Stimulated activated CD8-positive, alpha-beta memory T cell treated with anti-CD3 and anti-CD28 coated beads, Interleukin-7, amount 100 ng/mL, for 1 hour (primary cell): ENCODE measurements at regions not wholly inside any gene's neighbourhood (a gene's known extent, or its start where the extent isn't known, plus 50 kb on each side); places are given as distances from the start of the nearest gene placed in this dataset.
"Not testable (repeated sequence)": the region's sequence is repeated elsewhere in the genome, so short reads cannot be mapped to it uniquely, and the experiment has no call there.

Experiments
- DNase-seq, 2 donors: peaks; one replicate each; pipeline ENCODE4 v3.0.0-alpha.2; 2020; ENCODE audit warnings: low read depth in 2 of 2

- DNase-seq: no peak
Observed at GRCh38 chr12:89155826-89156225, 196.5 kb downstream of the DUSP6 start.

GRCh38 chr12:89154743-89155499 is 197.4 kb downstream of the DUSP6 start:
- DNase-seq: no peak

- DNase-seq: no peak
Observed at GRCh38 chr12:89153341-89153740, 199.0 kb downstream of the DUSP6 start.

DNA sequence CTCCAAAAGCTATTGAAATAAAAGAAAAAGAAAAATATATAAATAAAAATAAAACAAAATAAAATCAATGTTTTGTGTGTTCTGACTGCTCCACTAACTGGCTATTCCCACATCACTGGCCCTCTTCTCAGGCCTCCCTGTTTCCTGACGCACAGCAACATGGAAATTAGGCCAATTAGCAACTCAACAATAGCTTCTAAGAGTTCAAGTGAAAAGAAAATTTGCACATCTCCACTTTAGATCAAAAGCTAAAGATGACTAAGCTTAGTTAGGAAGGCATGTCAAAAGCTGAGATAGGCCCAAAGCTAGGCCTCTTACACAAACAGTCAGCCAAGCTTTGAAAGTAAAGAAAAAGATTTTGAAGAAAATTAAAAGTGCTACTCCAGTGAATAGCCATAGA is 200.8 kb downstream of the DUSP6 start:
- DNase-seq: no peak

GRCh38 chr12:89150789-89151188 is 201.5 kb downstream of the DUSP6 start:
- DNase-seq: not testable (repeated sequence)

DNA sequence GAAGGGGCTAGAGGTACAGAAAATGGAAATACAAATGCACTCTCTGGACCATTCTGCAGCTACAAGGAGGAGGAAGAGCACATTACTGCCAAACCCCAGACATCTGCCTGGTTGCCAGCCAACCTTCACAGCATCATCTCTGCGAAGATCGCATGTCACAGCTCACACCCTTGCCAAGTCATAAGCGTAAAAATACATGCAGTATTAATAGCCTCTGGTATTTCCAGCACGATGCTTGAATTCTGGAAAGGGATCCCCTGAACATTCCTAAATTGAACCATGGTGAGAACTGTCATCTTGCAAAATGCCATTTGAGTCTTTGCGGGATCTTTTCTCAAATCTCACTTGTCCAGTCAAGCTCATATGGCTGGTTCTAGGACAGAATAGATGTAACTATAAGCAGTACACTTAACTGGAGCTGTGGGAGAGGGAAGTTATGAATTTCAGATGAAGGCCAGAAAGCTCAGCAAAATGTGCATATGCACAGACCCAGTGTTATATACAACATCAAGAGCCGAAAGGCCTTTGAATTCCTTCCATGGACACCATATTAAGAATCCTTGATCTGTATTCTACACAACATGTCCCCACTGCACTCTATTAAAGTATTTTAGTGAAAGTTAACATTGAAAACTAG is 211.6 kb downstream of the DUSP6 start:
- DNase-seq: no peak

DNA sequence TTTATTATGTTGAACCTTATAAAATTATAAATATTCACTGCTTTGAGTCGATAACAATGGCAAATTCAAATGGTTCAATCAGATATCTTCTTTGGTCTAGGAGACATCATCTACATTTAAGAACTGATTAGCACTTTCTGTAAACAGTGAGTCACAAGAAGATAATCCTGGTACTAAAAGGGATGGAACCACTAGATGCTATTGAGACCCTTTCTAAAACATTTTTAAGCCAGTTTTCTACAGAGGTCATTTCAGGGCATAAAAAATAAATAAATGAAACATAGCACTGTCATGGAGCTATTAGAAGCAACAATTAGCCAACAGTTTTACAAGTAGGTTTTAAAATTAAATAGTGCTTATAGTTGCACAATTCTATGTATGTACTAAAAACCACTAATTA is 212.2 kb downstream of the DUSP6 start:
- DNase-seq: no peak

DNA sequence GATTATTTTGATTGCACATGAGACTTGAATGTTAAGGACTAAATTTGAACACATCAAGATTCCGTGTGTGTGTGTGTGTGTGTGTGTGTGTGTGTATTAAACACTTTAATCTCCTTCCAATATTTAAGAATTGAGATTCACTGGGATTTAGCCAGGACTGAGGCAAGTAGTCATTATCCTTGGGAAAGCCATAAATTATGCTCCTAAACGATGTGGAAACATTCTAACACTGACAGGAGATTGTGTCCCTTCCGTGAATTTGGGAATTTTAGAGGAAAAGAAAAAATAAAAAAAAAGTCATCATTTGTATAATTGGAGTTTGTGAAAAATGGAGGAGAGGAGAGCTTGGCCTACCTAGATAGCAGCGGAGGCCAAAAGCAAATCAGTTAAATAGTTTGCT is 212.9 kb downstream of the DUSP6 start:
- no peak for DNase-seq

- DNase-seq: no peak
Observed at GRCh38 chr12:89138048-89138852, 214.1 kb downstream of the DUSP6 start.

DNA sequence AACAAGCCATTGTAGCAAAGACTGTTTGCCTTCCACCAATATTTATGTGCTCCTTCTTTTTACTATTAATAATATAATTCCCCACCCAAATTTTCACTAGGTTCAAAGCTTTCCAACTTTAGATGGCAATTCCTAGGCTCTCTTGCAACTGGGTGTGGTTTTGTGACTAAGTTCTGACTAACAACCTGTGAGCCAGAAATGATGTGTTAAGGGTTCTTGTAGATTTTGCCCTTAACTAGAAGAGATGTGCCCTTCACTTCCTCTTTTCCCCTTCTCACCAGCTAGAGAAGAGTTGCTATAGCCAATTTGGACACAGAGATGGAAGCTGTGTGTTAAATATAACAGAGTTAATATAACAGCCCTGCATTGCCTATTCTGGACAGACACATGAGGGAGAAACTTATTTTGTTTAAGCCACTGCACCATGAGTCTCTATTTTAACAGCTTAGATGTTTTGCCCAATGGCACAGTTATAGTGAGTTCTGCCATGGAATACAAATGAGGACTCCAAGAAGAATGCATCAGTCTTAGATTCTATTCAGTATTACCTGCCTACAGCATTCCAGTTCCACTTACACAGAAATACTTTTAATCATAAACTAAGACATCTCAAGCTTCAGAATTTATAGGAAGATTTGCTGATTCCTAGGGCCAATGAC is 216.2 kb downstream of the DUSP6 start:
- no peak for DNase-seq

GRCh38 chr12:89134213-89134770 is 218.0 kb downstream of the DUSP6 start:
- DNase-seq: no peak

- no peak for DNase-seq
Observed at GRCh38 chr12:89129167-89129870, 223.0 kb downstream of the DUSP6 start.

GRCh38 chr12:89126712-89127111 is 225.6 kb downstream of the DUSP6 start:
- DNase-seq: no peak

- no peak for DNase-seq
Observed at GRCh38 chr12:89122852-89123251, 229.4 kb downstream of the DUSP6 start.

DNA sequence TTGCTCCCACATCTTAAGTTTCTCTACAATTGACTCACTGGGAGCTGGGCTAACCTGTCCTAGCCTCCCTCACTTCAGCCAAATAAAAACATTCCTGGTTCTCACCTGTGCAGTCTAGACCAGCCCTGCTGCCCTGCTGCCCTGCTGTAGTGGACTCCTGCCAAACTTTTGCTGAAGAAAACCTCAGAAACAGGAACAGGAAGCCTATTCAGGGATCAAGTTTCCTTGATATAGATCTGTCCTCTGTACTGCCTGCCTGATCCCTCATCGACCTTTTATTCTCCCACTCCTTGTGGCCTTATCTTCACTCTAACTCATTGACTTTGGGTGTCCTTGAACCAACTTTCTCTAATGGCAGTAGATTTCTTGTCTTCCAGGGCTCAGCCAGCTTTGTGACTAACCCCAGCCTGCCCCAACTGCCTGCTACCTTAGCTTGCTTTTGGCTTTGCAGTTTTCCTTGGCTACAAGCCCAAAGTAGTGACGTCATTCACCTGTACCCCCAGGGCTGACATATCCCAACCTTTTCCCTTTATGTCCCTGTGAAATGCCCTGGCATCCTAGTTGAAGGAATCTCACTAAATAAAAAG is 234.8 kb downstream of the DUSP6 start:
- DNase-seq: no peak

DNA sequence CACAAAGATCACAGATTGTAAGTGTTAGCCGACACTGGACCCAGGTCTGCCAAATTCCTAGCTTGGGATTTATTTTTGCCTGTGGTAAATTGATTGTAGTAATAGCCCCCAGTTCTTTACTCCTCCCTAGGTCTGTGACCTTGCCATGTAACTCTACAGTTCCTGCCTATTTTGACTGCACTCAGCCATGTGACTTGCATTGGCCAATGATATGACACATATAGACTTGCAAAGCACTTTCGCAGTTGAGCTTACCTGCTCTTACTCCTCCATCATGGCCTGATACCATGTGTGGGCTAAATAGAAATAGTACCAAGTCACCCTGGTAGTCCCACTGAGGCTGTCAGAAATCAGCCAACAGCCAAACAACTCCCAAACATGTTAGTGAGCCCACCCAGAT is 240.3 kb downstream of the DUSP6 start:
- no peak for DNase-seq

DNA sequence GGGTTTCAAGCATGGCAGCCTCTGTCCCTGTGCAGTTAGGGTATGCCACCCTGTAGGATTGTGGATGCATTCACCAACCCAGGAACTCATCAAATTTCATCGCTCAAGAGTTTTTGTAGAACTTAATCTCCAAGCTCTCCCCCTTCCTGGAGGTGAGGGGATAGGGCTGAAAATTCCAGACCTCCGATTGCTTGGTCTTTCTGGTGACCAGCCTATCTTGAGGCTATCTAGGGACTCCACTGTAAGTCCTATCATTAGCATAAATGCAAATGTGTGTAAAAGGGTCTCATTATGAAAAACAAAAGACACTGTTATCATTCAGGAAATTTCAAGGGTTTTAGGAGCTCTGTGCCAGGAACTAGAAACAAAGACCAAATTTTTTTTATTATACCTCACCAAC is 244.0 kb downstream of the DUSP6 start:
- DNase-seq: no peak

DNA sequence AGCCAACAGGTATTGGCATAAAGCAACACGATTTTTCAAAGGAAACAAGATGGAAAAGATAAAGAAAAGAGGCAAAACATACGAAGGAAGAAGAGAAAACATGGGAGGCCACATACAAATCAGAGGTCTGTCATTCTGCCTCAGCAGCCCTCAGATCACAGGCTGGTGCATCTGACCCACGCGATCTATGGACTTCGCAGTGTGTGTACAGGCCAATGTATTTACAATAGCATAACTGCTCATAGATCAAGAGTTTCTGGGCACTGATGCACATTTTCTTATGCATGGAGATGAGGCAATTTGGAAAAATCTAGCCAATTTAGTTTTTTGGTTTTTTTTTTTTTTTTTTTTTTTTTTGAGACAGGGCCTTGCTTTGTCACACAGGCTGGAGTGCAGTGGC is 245.4 kb downstream of the DUSP6 start:
- DNase-seq: no peak

DNA sequence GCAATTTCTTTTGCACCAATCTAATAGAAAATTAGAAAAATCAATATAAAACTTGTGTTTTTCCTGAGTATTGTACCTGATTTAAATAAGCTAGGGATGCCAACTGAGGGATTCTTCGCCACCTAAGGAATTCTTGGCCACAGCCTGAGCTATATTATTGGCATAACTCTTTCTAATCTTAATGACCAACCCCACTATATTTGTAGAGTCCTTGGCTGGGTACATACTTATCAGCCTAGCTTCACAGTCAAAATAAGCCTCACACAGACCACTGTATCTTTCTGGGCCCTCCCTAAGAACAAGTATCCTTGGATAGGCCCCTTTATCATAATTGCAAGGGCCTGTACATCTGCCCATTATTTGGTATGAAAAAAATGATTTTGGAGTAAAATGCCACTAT is 247.1 kb downstream of the DUSP6 start:
- DNase-seq: no peak

GRCh38 chr12:89103831-89104230 is 248.5 kb downstream of the DUSP6 start:
- no peak for DNase-seq

DNA sequence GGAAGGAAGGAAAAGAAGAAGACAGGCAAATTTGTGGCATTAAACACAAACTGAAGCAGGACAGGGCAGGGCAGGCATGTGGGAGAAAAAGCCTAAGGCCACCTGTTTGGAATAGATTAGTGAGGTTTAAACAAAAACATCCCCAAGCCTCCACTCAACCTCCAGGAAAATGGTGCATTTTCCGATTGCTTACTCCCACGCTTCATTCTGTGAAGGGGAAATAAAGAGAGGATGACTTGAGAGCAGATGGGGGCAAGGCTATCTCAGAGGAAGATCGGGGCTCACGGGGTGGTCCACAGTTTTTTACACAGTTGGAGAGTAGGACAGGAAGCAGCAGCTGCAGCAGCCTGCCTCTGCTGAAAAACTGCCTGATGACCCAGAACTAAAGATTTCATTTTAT is 250.9 kb downstream of the DUSP6 start:
- no peak for DNase-seq
